ENCODE measurements at regions not wholly inside any gene's neighbourhood (a gene's known extent, or its start where the extent isn't known, plus 50 kb on each side); places are given as distances from the start of the nearest gene placed in this dataset.

DNA sequence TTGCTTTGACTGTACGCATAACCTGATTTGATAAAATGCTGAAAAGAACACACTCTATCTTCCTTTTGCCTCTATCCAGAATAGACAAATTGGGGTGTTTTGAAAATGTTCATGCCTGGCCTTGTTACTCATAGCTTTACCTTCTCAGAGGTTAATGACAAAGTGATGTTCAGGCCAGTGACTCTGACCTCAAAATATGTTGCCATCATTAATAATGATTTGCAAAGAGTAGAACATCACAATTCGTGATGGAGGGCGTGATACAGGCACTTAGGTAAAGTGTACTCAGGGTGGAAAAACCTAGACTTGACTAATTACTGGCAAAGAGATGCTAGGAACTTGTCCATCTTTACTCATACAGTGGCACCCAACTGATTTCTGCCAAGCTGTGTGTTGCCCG lies 656.6 kb upstream of the SOX9 start:
- no peak for DNase-seq

DNA sequence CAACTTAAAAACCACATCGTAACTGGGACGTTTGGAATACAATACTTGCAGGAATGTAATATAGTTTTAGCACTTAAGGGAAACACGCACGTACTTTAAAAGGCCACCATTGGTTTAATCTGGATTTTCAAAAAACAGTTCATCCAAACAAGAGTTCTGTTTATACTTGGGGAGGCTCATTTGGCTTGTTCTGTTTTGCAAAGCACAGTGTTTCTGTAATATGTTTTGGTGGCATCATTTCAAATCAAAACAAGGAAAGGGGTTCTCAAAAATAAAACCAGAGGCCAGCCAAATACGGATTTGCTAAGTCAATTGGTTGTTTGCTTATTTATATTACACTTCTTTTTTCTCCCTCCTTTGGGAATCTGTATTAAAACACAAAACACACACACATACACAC lies 656.1 kb upstream of the SOX9 start:
- no peak for DNase-seq

DNA sequence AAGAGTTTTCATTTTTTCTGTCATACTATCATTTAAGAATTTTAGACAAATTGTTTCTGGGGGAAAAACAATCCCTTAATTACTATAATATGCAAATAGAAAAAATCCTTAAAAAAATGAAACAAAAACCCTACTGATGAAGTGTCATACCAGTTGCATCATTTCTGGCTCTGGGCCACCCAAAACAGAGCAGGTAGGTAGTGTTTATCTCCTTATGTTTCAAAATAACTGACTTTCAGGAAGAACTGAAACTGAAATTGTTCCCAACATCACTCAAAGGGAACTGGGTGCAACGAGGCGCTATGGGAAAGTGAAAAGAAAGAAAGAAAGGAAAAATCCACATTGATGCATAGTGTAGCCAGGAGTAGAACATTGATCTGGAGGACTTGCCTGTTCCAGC lies 653.1 kb upstream of the SOX9 start:
- DNase-seq: no peak

DNA sequence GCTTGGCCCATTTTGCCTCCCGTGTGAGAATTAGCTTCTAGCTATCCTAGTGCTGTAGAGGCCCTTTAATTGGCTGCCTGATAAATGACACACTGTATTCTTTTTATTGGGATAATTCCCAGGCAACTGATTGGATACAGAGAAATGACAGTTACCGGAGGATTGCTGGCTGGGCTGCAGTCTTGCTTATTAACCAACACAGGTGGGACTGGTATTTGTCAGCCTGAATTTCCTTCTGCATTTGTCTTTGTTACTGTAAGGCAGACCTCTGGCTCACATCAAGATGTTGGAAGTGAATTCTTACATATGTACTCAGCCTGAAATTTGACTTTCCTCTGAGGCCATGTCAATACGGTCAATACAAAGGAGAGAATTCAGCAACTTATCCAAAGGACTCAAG lies 650.8 kb upstream of the SOX9 start:
- DNase-seq: no peak

DNA sequence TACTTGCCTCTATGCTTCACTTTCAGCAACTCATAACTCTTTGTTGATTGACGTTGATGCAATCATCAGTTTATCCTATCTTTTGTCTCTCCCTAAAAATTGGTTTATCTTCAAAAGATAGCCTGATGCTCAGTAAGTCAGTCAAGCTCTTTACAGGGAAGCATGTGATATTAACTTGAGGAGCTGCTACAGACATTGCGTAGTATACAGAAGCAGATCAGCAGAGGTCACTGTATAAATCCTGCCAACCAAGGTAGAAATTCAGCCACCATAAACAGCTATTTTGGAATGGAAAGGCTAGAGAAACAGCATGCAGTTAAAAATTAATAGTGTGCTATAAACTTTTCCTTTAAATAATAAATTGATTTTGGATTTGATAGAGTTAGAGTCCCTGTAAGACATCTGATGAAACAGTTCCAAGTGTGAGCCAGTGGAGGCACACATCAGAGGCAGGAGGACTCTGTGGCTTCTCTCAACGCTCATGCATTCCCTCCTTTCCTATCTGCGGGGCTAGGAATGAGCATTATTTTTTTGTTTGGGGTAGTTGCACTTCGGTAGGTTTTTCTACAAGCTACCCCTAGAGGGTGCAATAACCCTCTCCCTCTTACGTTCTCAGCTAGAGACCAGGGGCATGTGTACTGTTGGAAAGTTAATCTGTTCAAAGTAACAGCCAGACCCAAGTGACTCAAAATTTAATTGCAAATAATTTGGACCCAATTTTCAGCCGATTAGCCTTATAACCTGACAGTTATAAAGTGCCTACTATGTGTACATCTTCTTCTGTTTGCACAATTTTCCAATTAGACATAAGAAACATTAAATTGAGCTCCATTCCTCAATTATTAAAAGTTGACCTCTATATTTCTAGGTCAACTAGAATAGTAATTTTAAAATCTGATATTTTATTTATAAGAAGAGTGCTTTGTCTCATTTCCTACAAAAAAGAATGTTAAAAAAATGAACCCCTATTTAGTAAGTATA lies 647.7 kb upstream of the SOX9 start:
- peak; percentile 42 for DNase-seq

DNA sequence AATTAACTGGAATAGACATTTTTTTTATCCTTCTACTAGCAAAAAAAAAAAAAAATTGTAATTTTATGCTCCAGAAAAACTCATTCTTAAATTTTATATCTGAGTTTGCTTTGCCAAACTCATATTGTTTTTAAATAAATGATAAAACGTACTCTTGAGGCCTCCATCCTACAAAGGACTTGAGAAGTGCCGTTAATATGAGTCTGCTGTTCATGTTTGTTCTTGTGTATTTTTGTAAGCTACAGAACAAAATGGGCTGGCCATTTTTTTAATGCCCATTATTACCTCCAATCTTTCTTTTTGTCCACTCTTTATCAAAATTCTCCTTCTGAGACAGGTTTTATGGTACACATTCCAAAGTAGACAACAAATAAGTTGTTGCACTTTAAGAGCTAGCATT lies 643.5 kb upstream of the SOX9 start:
- DNase-seq: no peak

DNA sequence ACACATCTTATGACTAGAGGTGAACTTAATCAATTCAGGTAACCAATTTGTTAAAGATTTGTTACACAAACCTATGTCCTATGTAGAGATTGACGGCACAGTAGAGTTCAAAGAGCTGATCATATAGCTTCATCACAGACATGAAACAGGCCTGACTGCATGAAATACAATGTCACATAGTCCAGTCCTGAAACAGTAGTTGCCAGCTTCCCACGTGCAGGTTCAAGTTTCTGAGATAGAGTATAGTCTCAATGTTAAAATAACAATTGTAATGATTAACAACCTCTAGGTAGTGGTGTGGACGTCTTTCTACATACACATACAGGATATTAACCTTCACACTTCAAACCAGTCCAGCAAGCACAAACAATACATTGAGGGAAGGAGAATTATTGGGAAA lies 640.7 kb upstream of the SOX9 start:
- no peak for DNase-seq

DNA sequence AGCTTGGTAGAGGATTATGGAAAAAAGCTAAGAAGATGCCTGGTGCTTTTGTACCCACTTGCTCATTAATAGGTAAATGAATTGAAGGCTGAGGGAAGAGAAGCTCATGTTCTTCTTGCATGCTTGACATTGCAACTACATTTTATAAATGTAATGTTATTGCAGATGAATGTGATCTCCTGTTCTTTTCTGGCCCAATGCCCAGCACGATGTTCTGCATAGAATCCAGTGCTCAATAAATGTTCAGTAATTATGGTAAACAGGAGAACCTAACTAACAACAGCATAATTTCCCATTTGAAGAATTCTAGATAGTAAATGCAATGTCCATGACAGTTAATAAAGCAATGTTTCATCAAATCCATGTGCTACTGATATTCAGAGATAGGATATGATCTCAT lies 638.2 kb upstream of the SOX9 start:
- no peak for DNase-seq

DNA sequence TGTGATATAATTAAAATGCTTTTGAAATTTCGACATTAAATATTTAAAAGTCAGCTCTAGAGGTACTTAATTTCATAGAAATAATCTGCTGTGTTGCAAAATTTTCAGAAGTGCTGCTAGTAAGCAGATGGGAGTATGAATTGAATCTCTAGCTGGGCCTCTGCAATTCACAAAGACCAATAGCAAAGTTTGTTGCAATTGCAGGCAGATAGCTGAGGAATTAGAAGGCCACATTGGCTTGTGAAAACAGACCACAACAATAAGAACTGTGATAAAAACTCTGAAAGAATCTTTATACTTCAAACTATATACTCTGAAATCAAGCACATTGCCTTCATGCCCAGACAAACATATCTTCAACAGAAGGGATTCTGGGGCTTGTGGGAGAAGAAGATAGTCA lies 636.3 kb upstream of the SOX9 start:
- no peak for DNase-seq

DNA sequence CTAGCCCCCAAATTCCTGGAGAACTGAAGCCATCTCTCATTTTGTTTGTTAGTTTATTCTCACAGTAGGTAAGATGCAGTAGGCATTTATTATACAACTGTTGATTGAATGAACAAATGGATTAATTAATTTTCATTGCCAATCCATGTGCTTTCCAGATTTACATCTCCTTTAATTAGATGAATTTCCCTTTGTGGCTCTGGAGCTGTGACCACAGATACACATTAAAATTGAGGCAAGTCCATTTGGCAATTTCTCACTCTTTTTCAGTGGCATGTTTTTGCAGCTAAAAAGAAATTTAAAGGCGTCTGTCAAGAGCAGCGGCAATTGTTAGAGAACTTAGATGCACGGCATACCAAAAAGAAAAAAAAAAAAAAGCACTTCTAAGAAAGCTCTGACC lies 635.4 kb upstream of the SOX9 start:
- no peak for DNase-seq

DNA sequence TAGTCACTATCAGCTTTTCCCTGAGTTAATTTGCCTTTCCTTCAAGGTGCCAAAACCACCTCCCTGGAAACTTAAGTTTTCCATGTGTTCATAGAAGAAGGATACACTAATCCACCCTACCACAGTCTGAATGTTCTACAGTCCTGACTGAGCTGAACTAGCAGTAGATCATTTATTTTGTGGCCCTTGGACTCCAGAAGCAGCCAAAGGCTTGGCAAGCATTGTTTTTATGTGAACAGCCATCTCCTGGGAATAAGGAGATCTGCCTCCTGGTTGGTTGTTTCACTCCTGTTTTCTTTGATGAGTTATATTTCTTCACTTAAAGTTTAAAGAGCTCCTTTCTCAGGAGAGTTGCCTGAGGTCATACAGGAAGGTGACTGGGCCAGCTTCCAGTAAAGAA lies 634.6 kb upstream of the SOX9 start:
- DNase-seq: no peak

DNA sequence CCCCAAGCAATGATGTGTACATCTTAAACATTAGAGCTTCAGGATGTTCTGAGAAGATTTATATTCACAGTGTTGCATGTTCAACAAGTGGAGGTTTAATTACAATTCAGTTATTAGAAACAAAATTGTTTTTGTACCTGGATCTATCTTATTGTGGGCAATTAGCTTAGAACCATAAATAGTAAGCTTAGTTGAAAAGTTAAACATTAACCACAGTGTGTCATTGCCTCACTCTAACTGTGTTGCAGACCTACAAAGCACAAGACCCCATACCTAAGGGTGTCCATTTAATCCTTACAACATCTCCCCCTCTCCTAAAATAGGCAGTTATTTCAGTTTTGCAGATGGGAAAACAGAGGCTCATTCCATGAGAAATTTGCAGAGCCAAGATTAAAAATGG lies 632.0 kb upstream of the SOX9 start:
- no peak for DNase-seq

DNA sequence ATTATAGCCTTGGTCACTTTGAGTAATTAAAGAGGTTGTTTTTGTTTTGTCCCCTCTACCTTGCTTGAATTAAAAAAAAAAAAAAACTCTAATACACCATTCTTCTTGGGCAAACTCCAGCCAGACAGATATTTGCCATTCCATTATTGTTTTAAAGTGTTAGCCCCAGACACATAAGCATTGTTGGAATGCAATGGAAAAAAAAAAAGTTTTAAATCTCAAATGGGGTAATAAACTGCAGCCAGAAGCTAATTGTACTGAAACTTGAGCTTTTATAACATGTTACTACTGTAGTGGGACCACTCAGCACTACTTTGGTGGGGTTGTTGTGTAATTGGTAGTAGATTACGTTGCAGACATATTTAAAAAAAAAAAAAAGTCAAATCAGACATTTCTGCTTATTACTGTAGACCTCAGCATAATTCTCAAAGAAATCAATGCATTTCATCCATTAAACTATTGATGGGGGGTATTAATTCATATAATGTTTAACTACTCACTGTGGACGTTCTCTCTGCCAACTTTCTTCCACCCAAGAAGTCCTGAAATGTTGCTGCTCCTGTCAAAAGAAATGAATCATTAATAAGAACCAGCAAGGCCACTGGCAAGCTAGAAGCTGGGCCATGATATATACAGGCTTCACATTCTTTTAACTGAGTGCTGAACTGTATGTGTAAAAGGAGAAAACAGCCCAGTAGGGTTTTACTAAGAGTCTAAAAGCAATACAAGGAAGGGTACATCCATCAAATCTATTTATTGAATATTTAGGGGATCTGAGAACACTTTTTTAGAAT lies 626.6 kb upstream of the SOX9 start:
- DNase-seq: no peak

DNA sequence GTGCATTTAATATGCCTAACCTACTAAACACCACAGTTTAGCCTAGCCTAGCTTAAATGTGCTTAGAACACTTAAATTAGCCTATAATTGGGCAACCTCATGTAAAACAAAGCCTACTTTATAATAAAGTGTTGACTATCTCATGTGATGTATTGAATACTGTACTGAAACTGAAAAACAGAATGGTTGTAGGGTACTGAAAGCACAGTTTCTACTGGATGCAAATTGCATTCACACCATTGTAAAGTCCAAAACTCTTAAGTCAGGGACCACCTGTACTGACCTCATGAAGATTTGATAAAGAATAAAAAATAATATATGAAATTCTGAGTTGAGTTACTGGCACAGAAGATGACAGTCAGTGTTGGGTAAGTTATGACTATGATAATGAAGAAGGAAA lies 625.4 kb upstream of the SOX9 start:
- DNase-seq: no peak

DNA sequence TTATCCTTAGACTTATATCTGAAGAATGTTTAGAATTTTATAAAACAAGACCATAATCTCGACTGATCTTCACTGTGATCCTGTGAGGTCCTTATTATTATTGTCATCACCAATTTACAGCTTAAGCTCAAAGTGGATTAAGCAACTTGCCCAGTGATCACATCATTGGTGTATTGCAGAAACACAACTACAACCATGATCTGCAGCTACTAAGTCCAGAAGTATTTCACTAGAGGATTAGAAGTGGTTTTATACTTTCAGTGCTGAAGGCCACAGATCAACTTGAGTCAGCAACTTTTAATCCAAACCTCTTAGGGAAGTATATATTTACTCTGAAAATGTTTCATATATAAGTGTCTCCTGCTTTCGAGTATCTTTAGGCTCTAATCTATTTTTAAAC lies 624.3 kb upstream of the SOX9 start:
- peak; percentile 77 for DNase-seq

DNA sequence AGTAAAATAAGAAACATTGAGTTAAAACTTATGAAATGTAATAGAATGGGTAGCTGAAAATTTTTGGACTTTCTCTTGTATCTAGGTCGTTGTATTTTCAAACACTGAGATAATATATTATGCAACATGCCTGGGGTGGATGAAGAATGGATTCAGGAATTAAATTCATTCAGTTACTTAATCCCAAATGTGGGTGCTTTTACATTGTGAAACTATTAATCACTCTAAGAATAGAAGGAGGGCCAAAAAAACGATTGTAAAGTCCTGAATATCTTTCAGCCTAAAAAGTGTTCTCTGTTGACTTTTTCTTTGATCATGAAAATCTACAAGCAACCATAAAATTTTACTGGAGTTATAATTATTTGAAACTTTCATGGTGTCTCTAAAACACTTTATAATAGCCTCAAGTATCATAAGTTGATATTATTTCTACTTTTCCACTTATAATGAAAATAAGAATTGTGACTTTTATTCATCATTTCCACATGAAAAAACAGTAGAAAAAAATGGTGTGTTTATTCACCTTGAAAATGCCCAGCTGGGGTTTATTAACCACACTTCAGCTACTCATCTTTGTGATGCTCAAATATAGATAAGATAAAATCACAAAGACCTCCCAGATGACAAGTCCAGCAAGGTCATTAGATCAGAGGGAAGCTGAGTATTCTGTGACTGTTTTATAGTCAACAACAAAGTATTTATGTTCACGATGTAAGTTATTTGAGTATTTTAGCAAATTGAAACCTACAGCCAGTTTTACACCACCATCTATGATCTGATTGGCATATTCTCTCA lies 619.9 kb upstream of the SOX9 start:
- peak; percentile 25 for DNase-seq

DNA sequence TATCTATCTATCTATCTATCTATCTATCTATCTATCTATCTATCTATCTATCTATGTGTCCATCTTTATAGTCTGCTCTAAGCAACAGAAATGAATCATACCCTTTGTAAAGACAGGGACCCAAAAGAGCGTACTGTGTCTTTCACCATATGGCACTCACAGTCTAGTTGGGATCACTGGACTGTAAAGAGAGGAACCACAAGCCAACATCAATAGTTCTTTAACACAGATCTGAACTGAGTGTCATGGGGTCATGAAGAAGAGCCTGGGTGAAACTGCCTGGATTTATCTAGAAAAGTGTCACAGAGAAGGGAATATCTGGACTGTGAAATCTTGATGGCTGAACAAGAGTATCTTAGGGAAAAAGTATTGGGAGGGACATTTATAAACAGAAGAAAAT lies 619.1 kb upstream of the SOX9 start:
- DNase-seq: no peak

DNA sequence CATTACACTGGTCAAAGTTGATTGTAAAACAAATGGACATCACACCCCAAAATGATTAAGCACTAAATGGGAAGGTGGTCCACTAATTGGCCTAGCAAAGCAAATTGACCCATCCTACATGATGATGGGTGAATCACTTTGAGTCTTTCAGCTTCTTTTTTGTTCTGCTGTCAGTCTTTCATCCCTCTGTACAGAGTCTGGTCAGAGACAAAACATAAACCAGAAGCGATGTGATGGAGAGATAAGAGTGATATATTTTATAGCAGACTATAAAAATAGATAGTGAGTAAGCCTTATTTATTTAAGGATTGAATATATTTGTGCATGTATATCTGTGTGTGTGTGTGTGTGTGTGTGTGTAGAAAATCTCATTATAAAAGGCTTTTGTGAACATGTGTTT lies 618.4 kb upstream of the SOX9 start:
- DNase-seq: no peak

DNA sequence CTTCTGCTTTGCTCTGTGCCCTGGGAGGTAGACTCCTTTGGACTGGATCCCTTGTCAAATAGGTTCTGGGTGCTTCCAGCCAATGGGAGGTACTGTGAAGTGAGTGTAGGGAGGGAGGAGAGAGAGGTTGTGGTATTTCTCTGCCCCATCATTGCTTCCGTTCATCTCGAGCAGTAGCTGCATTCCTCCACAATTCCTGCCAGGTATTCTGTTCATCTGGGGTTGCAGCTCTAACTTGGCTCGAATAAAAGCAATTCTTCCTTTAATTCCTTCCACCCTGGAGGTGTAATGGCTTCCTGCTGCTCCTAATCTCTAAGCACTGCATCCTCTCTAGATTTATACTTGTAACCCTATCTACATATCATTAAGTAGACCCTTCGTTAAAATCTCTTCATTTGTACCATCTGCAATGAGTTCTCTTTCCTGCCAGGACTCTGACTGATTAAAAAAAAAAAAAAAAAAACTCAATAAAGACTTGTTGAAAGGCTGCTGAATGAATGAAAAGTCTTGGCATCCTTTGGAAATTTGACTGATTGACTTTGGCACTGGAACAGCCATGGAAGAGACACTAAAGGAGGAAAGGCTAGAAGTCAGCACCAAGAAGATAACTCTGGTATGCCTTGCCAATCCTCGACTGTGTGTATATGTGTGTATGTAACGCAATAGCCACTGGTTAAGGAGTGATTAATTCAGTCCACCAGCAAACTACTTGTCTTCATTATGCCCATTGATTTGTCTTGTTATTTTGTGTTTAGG lies 616.9 kb upstream of the SOX9 start:
- no peak for DNase-seq

DNA sequence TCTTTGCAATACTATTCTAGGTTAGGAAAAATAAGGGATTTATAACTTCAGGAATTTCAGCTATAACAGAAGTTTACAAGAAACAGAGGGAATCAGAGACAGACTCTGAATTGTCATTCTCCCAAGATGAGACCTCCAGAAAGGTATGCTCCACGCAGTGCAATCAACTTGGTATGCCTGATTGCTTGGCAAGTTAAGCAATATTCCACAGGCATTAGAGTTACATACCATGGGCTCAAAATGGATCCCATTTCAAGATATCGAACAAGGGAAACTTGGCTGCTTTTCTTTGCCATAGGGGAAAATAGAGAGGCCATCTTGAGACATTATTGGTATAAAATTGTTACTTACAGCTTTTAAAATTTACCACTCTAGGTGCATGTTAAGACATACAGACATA lies 615.6 kb upstream of the SOX9 start:
- peak; percentile 18 for DNase-seq

DNA sequence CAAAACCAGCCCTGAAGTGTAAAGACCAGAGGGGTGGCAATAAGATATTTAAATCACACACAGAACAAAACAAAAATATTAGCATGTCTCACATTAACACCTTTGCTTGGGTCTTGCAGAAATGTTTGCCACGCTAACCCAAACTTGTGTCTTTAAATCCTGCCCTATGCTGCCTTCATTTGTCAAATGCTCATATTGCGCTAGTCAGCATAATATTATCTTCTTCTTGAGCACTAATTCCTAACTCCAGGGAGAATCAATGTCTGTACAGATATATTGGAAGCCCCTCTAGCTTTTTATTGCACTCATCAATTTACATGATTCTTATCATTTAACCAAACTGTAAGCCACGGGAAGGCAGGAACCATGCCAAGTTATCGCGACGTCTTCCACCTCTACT lies 614.8 kb upstream of the SOX9 start:
- no peak for DNase-seq

DNA sequence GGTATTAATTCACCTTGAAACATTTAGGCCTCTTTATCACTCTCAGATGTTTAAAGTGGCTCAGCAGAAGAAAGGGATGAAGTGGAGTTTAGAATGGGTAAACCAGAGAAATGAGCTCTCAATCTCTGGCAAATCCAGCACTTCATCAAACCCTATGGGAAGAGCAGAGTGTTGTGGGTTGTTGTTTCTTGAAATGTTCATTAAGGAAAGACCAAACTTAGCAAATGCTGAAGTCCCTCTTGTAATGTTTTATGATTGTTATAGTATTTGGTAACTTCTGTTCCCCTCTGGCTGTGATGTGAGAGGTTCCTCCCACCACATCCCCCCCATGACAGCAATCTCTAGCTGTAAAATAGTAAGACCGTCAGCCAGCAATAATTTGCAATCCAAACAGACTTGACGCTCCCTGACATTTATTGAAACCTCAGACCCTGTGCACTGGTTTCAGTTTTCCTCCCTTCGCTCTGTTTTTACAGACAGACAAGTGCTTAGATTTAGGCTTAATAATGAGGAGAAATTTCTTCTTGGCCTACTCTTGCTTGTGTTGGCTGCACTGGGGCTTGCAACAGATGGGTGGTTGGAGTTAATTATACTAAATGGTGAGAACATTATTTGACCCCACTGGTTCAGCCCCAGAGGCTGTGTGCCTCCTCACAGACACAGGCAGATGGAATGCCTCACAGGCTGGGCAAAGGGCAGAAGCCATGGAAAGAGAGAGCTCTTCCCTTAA lies 609.4 kb upstream of the SOX9 start:
- DNase-seq: no peak
